T follicular helper cell (primary cell): ENCODE measurements at regions not wholly inside any gene's neighbourhood (a gene's known extent, or its start where the extent isn't known, plus 50 kb on each side); places are given as distances from the start of the nearest gene placed in this dataset.

Experiments used
- DNase-seq: peaks from one replicate; pipeline ENCODE4 v3.0.0-alpha.2; 2020; ENCODE audit warnings: low read depth

- no peak for DNase-seq
Observed at GRCh38 chr13:104769545-104769944, 1703.3 kb upstream of the SLC10A2 start.

DNA sequence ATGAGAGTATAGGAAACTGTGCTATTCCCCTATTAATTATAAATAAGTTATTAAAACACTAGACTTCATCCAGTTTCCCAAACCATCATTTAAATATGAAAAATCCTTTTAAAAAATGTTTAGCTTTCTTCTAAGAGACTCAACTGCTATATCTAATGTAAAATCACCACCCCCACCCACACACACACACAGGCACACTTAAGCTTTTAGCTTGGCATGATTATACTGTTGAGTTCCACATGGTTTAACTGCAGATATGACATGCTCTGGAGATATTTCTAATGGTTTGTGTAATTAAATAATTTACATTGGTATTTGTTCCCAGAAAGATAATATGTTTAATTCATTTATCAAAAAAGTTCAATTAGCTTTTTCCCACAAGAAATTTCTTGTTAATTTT, 1700.1 kb upstream of the SLC10A2 start:
- DNase-seq = no peak

- no peak for DNase-seq
Observed at GRCh38 chr13:104764600-104764999, 1698.4 kb upstream of the SLC10A2 start.

- DNase-seq = no peak
Observed at GRCh38 chr13:104759069-104759468, 1692.9 kb upstream of the SLC10A2 start.

GRCh38 chr13:104757712-104758111, 1691.5 kb upstream of the SLC10A2 start:
- no peak for DNase-seq

DNA sequence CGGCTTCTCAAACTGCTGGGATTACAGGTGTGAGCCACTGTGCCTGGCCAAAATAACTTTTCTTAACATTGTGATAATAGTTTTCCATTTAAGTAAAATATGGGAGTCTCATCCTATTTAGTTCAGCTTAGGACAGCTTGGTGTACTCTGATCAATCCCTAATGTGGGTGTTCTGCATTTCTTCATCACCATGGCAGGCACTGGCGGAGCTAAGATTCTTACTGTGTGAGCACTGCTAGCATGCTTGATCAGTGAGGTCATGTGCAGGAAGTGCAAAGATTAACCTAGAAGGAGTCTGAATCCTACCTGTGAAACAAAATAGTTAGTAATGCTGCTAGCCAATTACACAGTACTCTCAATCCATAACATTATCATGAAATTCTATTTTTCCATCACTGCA, 1684.2 kb upstream of the SLC10A2 start:
- DNase-seq = no peak

DNA sequence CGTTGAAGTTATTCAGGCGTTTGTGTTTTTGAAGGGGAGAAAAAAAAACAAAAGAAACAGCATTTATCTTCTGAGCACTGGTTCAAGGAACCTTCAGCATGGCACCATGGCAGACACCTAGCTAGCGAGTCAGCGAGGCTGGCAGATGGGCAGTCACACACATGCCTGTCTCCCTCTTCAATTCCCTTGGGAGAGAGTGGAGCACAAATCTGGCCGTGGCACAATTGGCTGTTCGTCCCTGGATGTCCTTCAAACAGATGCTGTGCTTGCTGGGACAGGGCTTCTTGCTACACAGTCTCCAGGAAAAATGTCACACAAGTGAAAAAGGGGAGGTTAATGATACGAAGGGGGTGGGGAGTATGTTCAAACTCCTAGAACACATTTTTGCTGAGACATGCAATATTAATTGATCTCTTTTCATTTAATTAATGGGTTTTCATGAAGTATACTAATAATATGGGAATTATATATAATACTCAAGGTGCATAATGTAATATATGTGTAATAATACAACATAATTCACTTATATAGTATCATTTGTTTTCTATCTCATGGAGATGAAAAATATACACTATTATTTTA, 1674.5 kb upstream of the SLC10A2 start:
- no peak for DNase-seq

- DNase-seq = no peak
Observed at GRCh38 chr13:104737713-104738112, 1671.5 kb upstream of the SLC10A2 start.

- DNase-seq = no peak
Observed at GRCh38 chr13:104733427-104733826, 1667.2 kb upstream of the SLC10A2 start.

- no peak for DNase-seq
Observed at GRCh38 chr13:104715111-104715510, 1648.9 kb upstream of the SLC10A2 start.

GRCh38 chr13:104705031-104705750, 1639.0 kb upstream of the SLC10A2 start:
- DNase-seq = no peak

GRCh38 chr13:104701591-104701990, 1635.4 kb upstream of the SLC10A2 start:
- no peak for DNase-seq

DNA sequence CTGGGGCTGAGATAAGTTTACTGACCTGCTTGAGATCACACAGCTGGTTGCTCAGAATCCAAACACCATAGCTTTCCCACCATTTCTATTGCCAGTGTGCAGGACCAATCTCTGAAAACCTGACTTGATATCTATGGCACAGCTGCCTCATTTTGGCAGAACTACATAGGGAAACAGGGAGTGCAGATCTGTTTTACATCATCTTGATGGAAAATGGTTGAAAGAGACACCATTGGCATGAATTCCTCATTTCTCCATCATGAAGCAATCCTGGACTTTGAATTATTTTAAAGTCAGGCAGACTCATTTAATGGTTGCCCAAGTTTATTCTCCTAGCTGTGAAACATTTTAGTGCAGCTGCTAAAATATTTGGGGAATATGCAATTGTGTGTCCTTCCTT, 1628.2 kb upstream of the SLC10A2 start:
- no peak for DNase-seq

DNA sequence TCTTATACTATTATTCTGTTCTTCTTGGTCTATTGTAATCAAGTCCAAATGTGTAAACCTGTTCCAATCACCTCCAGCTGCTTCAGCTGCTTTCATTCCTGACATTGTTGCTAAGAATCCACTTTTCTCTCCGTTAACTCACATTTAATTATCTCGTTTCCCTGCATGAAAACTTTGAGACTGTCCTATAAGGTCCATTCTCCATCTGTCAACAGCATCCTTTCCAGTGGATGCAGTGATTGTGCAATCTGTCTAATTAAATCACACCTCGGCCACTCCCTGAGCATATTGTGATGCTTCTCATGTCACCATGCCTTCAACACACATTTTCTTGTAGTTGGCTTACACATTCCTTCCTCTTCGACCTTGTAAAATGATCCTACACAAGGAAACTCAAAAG, 1626.9 kb upstream of the SLC10A2 start:
- DNase-seq = no peak

- no peak for DNase-seq
Observed at GRCh38 chr13:104691767-104692467, 1625.7 kb upstream of the SLC10A2 start.

- no peak for DNase-seq
Observed at GRCh38 chr13:104686484-104686883, 1620.3 kb upstream of the SLC10A2 start.

DNA sequence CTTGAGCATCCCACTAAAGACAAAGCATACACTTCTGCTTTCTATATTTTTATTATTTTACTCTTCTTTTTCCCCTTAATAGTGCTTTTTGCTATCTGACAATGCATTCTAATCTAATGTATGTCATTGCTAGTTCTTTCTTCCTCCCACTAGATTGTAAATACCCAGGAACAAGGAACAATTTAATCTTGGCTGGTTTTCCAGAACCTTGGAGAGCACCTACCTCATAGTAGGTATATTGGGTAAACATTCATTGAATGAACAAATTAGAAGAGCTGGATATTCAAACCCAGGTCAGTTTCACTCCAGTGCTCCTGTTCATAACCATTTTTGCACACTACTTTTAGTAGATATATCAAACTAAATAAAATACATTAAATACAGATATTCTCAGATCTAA, 1617.6 kb upstream of the SLC10A2 start:
- DNase-seq = no peak

DNA sequence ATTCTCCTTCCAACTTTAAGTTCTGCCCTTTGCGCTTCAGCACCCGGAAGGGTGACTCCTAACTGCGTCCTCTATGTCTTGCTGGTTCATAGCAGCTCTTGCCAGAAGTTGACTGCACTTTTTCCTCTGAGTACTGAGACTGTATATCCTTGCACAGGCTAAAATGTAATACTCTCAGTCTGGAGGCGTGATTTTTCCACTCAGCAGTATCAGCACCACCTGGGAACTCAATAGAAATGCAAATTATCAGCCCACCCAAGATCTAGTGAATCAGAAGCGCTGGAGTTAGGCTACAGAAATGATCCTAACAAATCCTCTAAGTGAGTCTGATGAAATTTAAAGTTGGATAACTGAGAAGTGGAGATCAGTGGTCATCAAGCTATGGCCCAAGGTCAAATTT, 1611.9 kb upstream of the SLC10A2 start:
- no peak for DNase-seq

DNA sequence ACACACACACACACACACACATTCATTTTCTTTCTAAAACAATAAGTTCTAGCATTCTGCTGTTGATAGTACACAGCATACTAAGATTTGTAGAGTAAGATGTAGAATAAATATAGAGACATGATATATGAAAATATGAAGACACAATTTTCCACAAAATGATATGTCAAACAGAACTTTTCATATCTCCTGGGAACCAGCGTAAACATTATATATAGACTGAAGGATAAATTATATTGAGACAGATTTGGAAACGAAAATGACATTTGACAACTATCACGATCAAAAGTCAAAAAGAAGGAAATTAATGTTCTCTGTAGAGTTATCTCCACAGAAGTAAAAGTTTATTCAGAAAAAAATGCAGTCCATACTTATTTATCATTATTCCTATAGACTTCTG, 1605.7 kb upstream of the SLC10A2 start:
- DNase-seq = no peak

DNA sequence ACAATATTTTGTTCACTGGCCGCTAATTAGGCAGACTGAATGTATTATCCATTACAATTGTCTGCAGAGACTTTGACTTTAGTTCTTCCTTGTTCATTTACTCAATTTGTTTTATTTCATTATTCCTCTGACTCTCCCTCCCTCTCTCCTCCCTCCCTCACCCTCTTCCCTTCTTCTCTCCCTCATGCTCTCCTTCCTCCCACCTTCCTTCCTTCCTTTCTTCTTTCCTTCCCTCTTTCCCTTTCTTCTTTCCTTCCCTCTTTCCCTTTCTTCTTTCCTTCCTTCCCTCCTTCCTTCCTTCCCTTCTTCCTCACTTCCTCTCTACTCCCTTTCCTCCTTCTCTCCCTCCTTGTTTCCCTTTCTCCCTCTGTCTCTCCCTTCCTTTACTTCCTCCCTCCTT, 1591.0 kb upstream of the SLC10A2 start:
- no peak for DNase-seq

DNA sequence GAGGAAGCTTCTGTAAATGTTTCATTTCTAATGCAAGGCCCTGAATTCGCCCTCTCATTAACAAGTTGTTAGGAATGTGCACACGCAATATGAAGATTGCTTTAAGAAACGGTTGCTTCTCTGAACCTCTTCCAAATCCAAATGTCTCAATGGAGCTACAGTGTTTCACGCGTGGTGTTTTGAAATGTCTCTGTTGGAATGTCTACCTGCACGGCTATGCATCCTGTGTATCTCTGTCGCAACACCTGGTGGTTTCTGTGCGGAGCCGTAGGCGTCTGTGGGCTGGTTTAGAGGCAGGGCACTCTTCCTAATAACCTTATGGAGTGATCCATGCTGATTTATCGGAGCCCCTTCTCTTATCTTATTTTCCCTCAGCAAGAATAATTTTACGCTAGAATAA, 1584.2 kb upstream of the SLC10A2 start:
- no peak for DNase-seq

DNA sequence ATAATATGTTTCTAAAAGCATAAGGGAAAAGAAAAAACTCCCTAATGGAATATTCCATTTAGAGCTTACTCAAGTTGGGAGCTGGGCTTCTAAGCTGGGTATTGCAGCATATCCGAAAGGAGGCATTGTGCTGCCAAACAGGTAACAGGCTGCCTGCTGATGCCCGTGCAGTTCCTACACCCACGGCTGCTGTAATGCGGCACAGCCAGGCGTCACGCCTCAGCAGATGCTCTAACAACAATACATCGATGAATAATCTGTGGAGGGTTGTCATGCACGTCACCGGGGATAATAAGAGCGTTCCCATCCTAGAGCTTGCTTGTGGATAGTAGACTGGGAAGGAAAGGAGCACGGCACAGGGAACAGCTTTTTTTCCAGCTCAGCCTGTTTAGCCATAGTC, 1582.1 kb upstream of the SLC10A2 start:
- DNase-seq = no peak

DNA sequence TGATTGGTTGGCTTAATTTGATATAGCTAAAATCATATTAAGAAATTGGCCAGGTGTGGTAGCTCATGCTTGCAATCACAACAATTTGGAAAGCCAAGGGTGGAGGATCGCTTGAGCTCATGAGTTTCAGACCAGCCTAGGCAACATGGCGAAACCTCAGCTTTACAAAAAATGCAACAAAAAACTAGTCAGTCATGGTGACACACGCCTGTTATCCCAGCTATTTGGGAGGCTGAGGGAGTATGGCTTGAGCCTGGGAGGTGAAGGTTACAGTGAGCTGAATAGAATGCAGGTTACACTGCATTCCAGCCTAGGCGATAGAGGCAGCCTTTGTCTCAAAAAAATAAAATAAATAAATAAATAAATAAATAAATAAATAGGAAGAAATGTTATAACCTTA, 1579.6 kb upstream of the SLC10A2 start:
- no peak for DNase-seq
